GM21723 (cell line): ENCODE measurements at regions not wholly inside any gene's neighbourhood (a gene's known extent, or its start where the extent isn't known, plus 50 kb on each side); places are given as distances from the start of the nearest gene placed in this dataset.

ENCODE experiments used
- ATAC-seq: cut with Tn5 transposase; IDR thresholded peaks from one replicate; pipeline ENCODE4 v1.9.1; 2021; ENCODE audit warnings: mild to moderate bottlenecking, moderate library complexity; ENCODE audit not compliant: unreplicated experiment

GRCh38 chr2:42864222-42864621 is 71.8 kb upstream of the HAAO start:
- no peak for ATAC-seq

GRCh38 chr2:42863751-42864150 is 71.4 kb upstream of the HAAO start:
- ATAC-seq: no peak

GRCh38 chr2:42863320-42863719 is 70.9 kb upstream of the HAAO start:
- no peak for ATAC-seq

GRCh38 chr2:42862669-42863185 is 70.3 kb upstream of the HAAO start:
- ATAC-seq: no peak

- ATAC-seq: no peak
These were observed 68.9 kb upstream of the HAAO start for GRCh38 chr2:42861321-42861720.

- ATAC-seq: no peak
These were observed 68.1 kb upstream of the HAAO start for GRCh38 chr2:42860319-42861094.

GRCh38 chr2:42859791-42860190 is 67.4 kb upstream of the HAAO start:
- ATAC-seq: no peak

- ATAC-seq: no peak
These were observed 66.7 kb upstream of the HAAO start for GRCh38 chr2:42859006-42859552.

- no peak for ATAC-seq
These were observed 66.0 kb upstream of the HAAO start for GRCh38 chr2:42858140-42859005.

- ATAC-seq: no peak
These were observed 64.7 kb upstream of the HAAO start for GRCh38 chr2:42856891-42857632.

- no peak for ATAC-seq
These were observed 63.9 kb upstream of the HAAO start for GRCh38 chr2:42856106-42856860.

GRCh38 chr2:42855221-42855970 is 63.0 kb upstream of the HAAO start:
- ATAC-seq: no peak

- ATAC-seq: no peak
These were observed 61.9 kb upstream of the HAAO start for GRCh38 chr2:42854207-42854818.

GRCh38 chr2:42853549-42854206 is 61.3 kb upstream of the HAAO start:
- no peak for ATAC-seq

GRCh38 chr2:42852798-42853197 is 60.4 kb upstream of the HAAO start:
- no peak for ATAC-seq

- no peak for ATAC-seq
These were observed 59.4 kb upstream of the HAAO start for GRCh38 chr2:42851740-42852250.

- ATAC-seq: no peak
These were observed 58.8 kb upstream of the HAAO start for GRCh38 chr2:42851186-42851585.
